Heart left ventricle (tissue), 16 donors: ENCODE measurements at regions not wholly inside any gene's neighbourhood (a gene's known extent, or its start where the extent isn't known, plus 50 kb on each side); places are given as distances from the start of the nearest gene placed in this dataset.
A peak's percentile ranks its signal among the peaks of the same experiment; 100 is the strongest.

ENCODE experiments used
- ATAC-seq, 4 donors: fragments of 200-7000 bp; cut with Tn5 transposase; one replicate each; pipeline ENCODE4 v1.9.1; 2020 to 2022; ENCODE audit warnings: moderate library complexity in 4 of 4, mild to moderate bottlenecking in 3 of 4, moderate number of reproducible peaks in 1 of 4
- DNase-seq, 5 donors: peaks; one replicate each; pipeline ENCODE4 v3.0.0-alpha.2; 2020
- H3K27ac ChIP-seq, 12 donors: fragments of 200-600 bp; sonication (generic) in 4 of 12; one replicate each; pipeline versions ENCODE4 v1.5.0 to v1.8.0; 2016 to 2022; ENCODE audit warnings: mild to moderate bottlenecking in 2 of 12
- H3K27me3 ChIP-seq, 9 donors: fragments of 200-600 bp; sonication (generic) in 2 of 9; one replicate each; pipeline versions ENCODE4 v1.5.1 to v1.8.0; 2016 to 2022; ENCODE audit warnings: mild to moderate bottlenecking in 3 of 9
- H3K36me3 ChIP-seq, 9 donors: fragments of 200-600 bp; sonication (generic) in 2 of 9; one replicate each; pipeline versions ENCODE4 v1.5.0 to v1.8.0; 2018 to 2022; ENCODE audit warnings: mild to moderate bottlenecking in 2 of 9
- H3K4me1 ChIP-seq, 12 donors: fragments of 200-600 bp; sonication (generic) in 4 of 12; one replicate each; pipeline versions ENCODE4 v1.5.0 to v1.8.0; 2016 to 2022; ENCODE audit warnings: mild to moderate bottlenecking in 3 of 12
- H3K4me3 ChIP-seq, 12 donors: fragments of 200-600 bp; sonication (generic) in 4 of 12; one replicate each; pipeline versions ENCODE4 v1.5.0 to v1.8.0; 2017 to 2022; ENCODE audit warnings: mild to moderate bottlenecking in 9 of 12, moderate library complexity in 4 of 12
- H3K9me3 ChIP-seq, 12 donors: fragments of 200-600 bp; sonication (generic) in 4 of 12; one replicate each; pipeline versions ENCODE4 v1.5.0 to v1.8.0; 2016 to 2022; ENCODE audit warnings: mild to moderate bottlenecking in 1 of 12
- CTCF ChIP-seq, 12 donors: fragments of 200-600 bp; sonication (generic) in 4 of 12; IDR thresholded peaks; one replicate each; pipeline versions ENCODE4 v1.5.0 to v1.8.0; 2018 to 2022; ENCODE audit warnings: antibody characterized with exemption in 12 of 12, mild to moderate bottlenecking in 5 of 12
- POLR2A ChIP-seq, 2 donors: fragments of 450-650 bp; IDR thresholded peaks; one replicate each; pipeline ENCODE4 v1.6.1; 2017; ENCODE audit warnings: antibody characterized with exemption in 2 of 2, mild to moderate bottlenecking in 2 of 2, moderate library complexity in 2 of 2
- WGBS, 4 donors: extraction: QIAGEN DNeasy Blood & Tissue Kit in 2 of 4; methylation state at CpG; one replicate each; pipeline versions ENCODE4 v1.1.5 to v1.1.7; 2013 to 2018; 5-methylcytosine and 5-hydroxymethylcytosine counted together
- intact Hi-C, 10 donors: fragments of 100-400 bp; cut with DNase I; formaldehyde crosslinking; loops; one replicate each; pipeline versions ENCODE4 v1.11.1 to v1.14.2; 2022
- donor health status: ischemic (EF 13 %, LVEDD 7.1; RV severe dilation, severe dysfunction).
- donor health status: healthy with polysubstance abuse.
- donor health status: DM: no; HTN: yes; CAD: no.
- donor health status: DM: no; HTN: no; CAD: no.
- donor health status: ischemic (EF 25% LVEDD 6.9; RV normal size, moderate dysfunction).
- donor health status: ischemic (EF 25% LVEDD 5.7; RV mildly dilated, moderate dysfunction).
- donor health status: healthy.
- donor health status: DM: yes; HTN: yes; CAD: no.
- donor health status: ischemic (EF 35%, LVEDD 5.7; RV mildly dilated, moderate dysfunction).
- donor health status: nonischemic (EF 11% LVEDD 7.7; RV severe dilation, severe dysfunction).
- donor health status: DM: yes; HTN: yes; CAD: no.
- donor health status: PGD.
- donor health status: ischemic (EF 29% LVEDD 5.4; RV normal size, mild dysfunction).
- donor health status: nonischemic (EF 23%, LVEDD 6.1; RV moderate dilation, normal function).

- Histone ChIP-seq H3K36me3 (no peaks in the 10 kb centered on the region), H3K9me3 (peaks cover 0 to 18% (median 1%) of the 10 kb centered on the region in 12 donors), H3K27ac (peak overlapping the region in 2 of 12 donors; percentile 10 to 28), H3K27me3 (no peaks in the 10 kb centered on the region), H3K4me1 (no peaks in the 10 kb centered on the region), H3K4me3 (no peak overlapping the region)
- no peak for TF ChIP-seq POLR2A (IDR thresholded peaks at IDR 0.05)
- TF ChIP-seq CTCF (IDR thresholded peaks at IDR 0.05): no peak
- intact Hi-C loops: no loop called here
- 70 to 80% (median 72%) methylated on average over 5 of the region's 5 CpGs for WGBS, 4 donors
- ATAC-seq: no peak
- DNase-seq: no peak
These were observed 431.4 kb downstream of the TBC1D4 start for GRCh38 chr13:75050419-75051046.

- 74 to 82% (median 77%) methylated on average over 3 of the region's 3 CpGs for WGBS, 4 donors
- ATAC-seq (no peak), DNase-seq (no peak)
- Histone ChIP-seq H3K4me3 (no peak overlapping the region), H3K4me1 (no peaks in the 10 kb centered on the region), H3K27me3 (no peaks in the 10 kb centered on the region), H3K27ac (no peak overlapping the region), H3K36me3 (no peaks in the 10 kb centered on the region), H3K9me3 (peaks cover 0 to 18% (median 1%) of the 10 kb centered on the region in 12 donors)
- TF ChIP-seq POLR2A (IDR thresholded peaks at IDR 0.05): no peak
- TF ChIP-seq CTCF (IDR thresholded peaks at IDR 0.05): no peak
- intact Hi-C loops: no loop called here
These were observed 432.1 kb downstream of the TBC1D4 start for GRCh38 chr13:75049735-75050335.

GRCh38 chr13:75042807-75043206, 439.2 kb downstream of the TBC1D4 start:
- intact Hi-C loops: no loop called here
- no peaks in the 10 kb centered on the region for H3K4me1 ChIP-seq
- ATAC-seq: no peak
- H3K36me3 ChIP-seq: no peaks in the 10 kb centered on the region
- TF ChIP-seq POLR2A (IDR thresholded peaks at IDR 0.05): no peak
- TF ChIP-seq CTCF (IDR thresholded peaks at IDR 0.05): no peak
- H3K27me3 ChIP-seq: no peaks in the 10 kb centered on the region
- 90 to 97% (median 93%) methylated on average over 1 of the region's 1 CpG for WGBS, 4 donors
- no peak for DNase-seq
- no peak overlapping the region for H3K27ac ChIP-seq
- peaks cover 0 to 15% (median 1%) of the 10 kb centered on the region in 12 donors for H3K9me3 ChIP-seq
- H3K4me3 ChIP-seq: no peak overlapping the region

- Histone ChIP-seq H3K4me3 (no peak overlapping the region), H3K4me1 (no peaks in the 10 kb centered on the region), H3K27me3 (no peaks in the 10 kb centered on the region), H3K27ac (no peak overlapping the region), H3K36me3 (no peaks in the 10 kb centered on the region), H3K9me3 (peaks cover 0 to 39% (median 10%) of the 10 kb centered on the region in 12 donors)
- TF ChIP-seq CTCF (IDR thresholded peaks at IDR 0.05): no peak
- TF ChIP-seq POLR2A (IDR thresholded peaks at IDR 0.05): no peak
- no peak for ATAC-seq
- WGBS, 4 donors: 94 to 96% (median 95%) methylated on average over 1 of the region's 1 CpG
- intact Hi-C loops: no loop called here
- no peak for DNase-seq
These were observed 443.4 kb downstream of the TBC1D4 start for GRCh38 chr13:75038393-75039113.
